NT2/D1 (cell line): ENCODE measurements at regions not wholly inside any gene's neighbourhood (a gene's known extent, or its start where the extent isn't known, plus 50 kb on each side); places are given as distances from the start of the nearest gene placed in this dataset.

ENCODE experiments used
- YY1 ChIP-seq: IDR thresholded peaks from 2 replicates; pipeline ENCODE4 v1.6.1; 2011; ENCODE audit not compliant: insufficient read length, insufficient read depth
- ZNF274 ChIP-seq: IDR thresholded peaks from 2 replicates; pipeline ENCODE4 v1.6.1; 2011; ENCODE audit warnings: mild to moderate bottlenecking, low read depth, low read length

GRCh38 chr18:46406539-46406932 is 250.5 kb downstream of the LOXHD1 start:
- TF ChIP-seq YY1: no peak
- no peak for TF ChIP-seq ZNF274
